ENCODE measurements at regions not wholly inside any gene's neighbourhood (a gene's known extent, or its start where the extent isn't known, plus 50 kb on each side); places are given as distances from the start of the nearest gene placed in this dataset.
"Not testable (repeated sequence)": the region's sequence is repeated elsewhere in the genome, so short reads cannot be mapped to it uniquely, and the experiment has no call there.

DNA sequence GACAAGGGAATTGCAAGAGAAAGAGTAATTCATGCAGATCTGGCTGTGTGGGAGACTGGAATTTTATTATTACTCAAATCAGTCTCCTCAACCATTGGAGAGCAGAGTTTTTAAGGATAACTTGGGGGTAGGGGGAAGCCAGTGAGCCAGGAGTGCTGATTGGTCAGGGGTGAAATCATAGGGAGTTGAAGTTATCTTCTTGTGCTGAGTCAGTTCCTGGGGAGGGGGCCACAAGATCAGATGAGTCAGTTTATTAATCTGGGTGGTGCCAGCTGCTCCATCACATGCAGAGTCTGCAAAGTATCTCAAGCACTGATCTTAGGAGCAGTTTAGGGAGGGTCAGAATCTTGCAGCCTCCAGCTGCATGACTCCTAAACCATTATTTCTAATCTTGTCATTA lies 191.8 kb upstream of the IGF1 start:
- not testable (repeated sequence) for DNase-seq (ENCODE audit: low read depth in 3 of 3, low spot score in 2 of 3)

DNA sequence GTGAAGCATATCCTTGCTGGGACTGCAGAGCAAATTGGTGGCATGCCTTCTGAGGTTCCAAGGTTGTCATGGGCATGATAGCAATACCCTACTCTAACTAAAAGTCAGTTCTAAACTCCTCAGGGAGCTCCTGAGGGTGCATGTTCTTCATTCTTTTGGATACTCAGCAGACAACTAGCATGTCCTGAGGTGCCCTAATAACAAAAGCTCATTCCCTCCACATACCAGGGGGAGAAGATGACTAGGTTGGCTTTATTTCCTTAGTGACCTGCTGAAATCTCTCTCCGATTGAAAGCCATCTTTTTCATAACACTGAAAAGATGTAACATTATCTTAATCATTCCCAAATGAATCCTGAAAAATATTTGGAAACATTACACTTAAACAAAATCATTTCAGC lies 188.7 kb upstream of the IGF1 start:
- no peak for DNase-seq (ENCODE audit: low read depth in 3 of 3, low spot score in 2 of 3)

DNA sequence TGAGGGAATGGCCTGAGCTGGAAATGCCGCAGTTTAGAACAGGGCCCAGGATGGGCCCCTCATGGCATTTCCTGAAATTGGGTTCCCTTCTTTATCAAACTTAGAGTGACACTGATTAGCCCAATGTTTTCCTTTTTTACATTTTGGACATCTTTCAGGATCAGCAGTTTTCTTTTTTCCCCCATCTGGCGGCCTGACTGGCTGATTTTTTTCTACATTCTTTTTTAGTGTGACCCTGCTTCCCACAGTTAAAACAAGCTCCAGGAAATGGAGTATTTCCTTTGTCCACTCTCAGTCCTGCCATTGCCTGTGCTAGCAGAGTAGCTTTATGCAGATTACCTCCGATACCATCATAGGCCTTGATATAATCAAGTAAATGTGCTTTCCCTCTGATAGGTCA lies 185.8 kb upstream of the IGF1 start:
- DNase-seq (ENCODE audit: low read depth in 3 of 3, low spot score in 2 of 3), result not testable (repeated sequence)

DNA sequence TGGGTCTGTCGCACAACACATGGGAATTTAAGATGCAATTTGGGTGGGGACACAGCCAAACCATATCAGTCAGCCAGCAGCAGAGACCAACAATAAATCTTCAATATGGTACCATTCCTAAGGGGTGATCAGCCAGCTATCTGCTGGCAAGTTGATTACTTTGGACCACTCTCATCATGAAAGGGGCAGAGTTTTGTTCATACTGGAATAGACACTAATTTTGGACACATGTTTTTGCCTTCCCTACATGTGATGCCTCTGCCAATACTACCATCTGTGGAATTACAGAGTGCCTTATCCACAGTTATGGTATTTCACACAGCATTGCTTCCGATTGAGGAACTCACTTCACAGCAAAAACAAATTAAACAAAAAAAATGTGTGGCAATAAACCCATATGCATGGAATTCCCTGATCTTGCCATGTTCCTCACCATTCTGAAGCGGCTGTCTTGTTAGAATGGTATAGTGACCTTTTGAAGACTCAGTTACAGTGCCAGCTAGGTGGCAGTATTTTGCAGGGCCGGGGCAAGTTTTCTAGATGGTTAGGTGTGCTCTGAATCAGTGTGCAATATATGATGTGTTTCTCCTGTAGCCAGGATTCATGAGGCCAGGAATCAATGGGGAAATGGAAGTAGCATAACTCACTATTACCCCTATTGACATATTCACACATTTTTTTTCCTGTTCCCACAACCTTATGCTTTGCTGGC lies 179.0 kb upstream of the IGF1 start:
- no peak for DNase-seq (ENCODE audit: low read depth in 3 of 3, low spot score in 2 of 3)

DNA sequence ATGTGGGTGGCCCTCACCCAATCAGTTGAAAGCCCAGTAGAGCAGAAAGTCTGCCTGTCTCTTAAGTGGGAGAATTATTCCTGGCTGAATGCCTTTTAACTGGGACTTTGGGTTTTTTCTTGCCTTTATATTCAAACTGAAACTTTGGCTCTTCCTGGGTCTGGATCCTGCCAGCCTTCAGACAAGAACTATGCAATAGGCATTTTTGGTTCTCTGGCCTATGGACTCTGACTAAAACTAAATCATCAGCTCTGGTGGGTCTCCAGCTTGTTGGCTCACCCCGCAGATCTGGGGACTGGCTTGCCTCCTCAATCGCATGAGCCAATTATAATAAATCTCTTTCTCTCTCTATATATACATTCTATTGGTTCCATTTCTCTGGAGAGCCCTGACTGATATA lies 173.0 kb upstream of the IGF1 start:
- DNase-seq (ENCODE audit: low read depth in 3 of 3, low spot score in 2 of 3), result no peak

DNA sequence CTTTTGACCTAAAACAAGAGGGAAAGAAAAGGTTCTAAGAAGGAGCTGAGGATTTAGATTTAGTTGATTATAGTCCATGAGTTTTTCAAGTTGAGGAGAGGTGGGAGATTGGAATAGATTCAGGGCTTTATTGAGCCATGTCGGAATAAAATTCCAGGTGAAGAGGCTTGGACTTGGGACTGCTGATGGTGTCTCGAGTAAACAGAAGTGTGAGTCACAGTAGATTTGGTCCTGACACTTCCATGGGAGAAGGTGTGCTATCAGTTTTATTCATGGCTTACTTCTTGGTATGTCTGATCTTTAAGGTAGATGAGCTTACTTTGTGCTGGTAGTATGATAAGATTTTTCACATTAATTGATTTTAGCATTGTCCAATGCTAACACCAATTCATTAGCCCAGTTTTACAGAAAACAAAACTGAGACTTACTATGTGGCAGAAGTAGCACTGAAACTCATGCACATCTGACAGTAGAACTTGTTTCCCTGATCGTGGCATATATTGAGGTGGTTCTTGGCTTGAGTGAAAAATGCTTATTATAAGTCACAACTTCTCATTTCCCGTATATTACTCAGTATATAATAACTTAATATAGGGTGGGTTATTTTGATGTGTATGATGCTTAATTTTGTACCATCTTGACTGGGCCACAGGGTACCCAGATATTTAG lies 172.4 kb upstream of the IGF1 start:
- no peak for DNase-seq (ENCODE audit: low read depth in 3 of 3, low spot score in 2 of 3)

DNA sequence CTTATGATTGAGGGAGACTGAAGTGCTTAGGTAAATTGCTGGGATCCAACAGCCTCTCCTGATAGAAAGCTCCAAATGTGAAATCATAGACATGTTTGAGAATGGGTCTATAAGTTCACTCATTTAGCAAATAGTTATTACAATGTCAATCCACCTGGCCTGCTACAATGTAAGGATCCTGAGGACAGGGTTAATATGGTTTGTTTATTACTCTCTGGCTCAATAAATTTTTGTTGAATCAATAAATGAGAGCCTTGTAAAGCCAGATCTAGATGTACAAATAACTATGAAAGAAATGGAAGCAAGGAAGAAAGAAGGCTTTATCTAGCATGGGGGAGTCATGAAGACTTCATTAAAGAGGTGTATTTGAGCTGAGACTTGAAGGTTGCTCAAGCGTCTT lies 165.6 kb upstream of the IGF1 start:
- no peak for DNase-seq (ENCODE audit: low read depth in 3 of 3, low spot score in 2 of 3)

DNA sequence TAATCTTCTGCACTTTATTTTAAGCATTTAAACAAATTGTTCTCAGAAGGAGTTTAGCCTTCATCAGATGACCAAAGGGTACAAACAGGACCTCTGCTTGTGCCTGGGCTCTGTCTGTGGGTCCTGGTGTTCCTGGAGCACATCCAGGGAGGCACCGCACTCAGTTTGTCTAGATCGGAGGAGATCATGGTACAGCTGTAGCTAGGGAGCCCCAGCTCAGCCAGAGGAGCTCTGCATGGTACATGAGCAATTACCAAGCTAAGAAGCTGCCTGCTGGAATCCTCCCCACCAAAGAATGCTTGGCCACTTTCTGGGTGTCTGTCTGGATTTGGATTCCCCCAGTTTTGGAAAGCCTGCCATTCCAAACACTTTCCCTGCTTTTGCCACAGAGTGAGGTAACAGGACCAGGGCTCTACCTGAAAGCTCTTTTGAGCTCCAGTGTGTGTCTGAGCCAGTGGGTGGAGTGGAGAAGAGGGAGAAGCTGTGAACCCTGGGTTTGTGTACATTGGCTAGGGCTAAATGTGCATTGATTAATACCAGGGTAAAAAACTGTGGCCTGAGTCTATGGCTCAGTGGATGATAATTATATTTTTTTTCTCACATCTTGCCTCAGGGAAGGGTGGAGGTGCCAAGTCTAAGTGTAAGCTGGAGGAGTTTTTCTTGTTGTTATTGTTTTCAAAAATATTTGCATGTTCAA lies 163.7 kb upstream of the IGF1 start:
- no peak for DNase-seq (ENCODE audit: low read depth in 3 of 3, low spot score in 2 of 3)

DNA sequence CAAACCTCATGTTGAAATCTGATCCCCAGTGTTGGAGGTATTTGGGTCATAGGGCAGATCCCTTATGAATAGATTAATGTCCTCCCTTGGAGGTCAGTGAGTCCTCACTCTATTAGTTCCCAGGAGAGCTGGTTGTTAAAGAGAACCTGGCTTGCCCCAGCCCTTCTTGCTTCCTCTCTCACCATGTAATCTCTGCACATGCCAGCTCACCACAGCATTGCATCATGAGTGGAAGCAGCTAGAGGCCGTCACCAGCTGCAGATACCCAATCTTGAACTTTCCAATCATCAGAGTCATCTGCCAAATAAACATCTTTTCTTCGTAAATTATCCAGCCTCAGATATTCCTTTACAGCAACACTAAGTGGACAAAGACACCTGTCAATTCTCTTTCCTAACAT lies 161.8 kb upstream of the IGF1 start:
- DNase-seq (ENCODE audit: low read depth in 3 of 3, low spot score in 2 of 3), result no peak

DNA sequence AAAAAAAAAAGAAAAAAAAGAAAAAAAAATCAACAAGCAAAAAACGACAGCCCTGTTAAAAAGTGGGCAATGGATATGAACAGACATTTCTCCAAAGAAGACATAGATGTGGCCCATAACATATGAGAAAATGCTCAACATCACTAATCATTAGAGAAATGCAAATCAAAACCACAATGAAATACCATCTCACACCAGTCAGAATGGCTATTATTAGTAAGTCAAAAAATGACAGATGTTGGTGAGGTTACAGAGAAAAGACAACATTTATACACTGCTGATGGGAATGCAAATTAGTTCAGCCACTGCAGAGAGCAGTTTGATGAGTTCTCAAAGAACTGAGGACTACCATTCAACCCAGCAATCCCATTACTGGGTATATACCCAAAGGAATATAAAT lies 160.3 kb upstream of the IGF1 start:
- not testable (repeated sequence) for DNase-seq (ENCODE audit: low read depth in 3 of 3, low spot score in 2 of 3)

DNA sequence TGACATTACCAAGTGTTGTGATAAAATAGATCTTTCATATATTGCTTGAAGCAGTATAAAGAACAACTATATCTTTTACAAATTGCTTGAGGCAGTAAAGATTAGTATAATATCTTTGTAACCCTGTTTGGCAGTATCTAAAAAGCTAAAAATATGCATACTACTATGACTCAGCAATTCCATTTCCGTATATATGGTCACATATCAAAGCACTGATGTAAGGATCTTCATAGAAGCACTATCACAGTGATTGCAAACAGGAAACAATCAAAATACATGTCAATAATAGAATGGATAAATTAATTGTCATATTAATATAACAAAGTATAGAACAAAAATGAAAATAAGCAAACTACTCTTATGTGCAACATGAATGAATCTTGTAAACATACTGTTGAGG lies 158.4 kb upstream of the IGF1 start:
- DNase-seq (ENCODE audit: low read depth in 3 of 3, low spot score in 2 of 3), result no peak

DNA sequence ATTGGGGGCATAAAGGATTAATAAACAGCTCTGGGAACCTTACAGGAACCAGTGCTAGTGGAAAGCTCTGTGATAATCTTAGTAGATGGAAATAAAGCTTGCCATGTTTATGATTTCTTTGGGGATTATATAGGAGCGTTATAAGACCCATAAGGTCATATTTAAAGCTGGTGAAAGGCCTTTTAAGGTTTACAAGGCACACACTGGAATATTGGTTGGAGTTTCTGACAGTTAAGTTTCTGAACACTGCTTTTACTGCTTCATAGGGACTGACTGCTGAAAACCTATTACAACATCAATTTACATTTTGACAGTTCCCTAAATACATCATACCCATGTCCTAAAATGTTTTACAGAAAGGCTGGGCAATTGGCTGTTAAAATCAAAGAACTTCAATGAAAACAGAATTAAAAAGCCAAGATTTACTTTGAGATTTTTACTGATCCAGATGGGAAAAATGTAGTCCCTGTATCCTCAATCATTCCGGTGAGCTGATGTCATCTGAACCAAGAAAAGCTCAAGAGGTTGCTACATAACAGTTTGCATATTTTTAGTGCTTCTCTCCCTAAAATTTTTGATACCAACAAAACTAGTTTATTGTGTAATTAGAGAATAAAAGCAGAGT lies 153.7 kb upstream of the IGF1 start:
- no peak for DNase-seq (ENCODE audit: low read depth in 3 of 3, low spot score in 2 of 3)

DNA sequence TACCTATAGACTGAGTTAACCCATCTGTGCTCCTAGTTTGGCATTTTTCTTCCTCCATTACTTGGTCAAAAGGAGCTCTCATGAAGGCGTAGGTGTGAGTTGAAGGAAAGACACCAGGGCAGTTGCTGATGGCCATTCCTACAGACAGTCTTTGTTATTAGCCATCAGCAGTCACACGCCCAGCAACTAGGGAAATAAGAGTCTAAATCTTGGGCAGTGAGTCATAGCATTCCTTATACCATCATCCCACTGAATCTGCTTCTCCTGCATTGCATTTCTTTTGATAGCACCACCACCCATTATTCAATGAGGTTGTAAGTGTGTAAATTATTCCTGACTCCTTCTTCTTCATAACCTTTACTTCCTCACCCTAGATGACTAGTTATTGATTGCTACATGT lies 150.9 kb upstream of the IGF1 start:
- no peak for DNase-seq (ENCODE audit: low read depth in 3 of 3, low spot score in 2 of 3)

DNA sequence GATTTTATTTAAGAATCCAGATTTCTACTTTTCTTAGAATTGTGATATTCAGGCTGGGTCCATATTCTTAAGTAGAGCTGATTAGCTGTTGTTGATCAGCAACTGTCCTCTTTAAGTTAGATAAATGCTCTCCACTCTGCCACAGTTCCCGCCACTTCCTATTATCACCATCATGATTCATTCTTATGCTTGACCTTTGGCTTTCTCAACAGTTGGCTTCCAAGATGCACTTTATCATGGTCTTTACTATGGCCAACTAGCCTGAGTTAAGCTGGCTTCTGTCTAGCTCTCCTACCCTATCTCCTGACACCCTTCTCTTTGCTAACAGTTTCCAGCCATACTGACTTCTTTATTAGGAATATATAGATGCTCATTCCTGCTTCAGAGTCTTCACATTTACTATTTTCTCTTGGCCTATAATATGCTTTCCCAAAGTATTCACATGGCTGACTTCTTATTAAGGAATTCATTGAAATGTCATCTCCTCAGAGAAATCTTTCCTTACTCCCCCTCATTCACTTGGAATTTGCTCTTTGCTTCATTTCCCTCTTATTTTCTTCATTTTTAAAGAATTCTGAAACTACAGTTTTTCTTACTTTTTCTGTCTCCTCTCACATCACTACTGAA lies 149.0 kb upstream of the IGF1 start:
- DNase-seq (ENCODE audit: low read depth in 3 of 3, low spot score in 2 of 3), result no peak

DNA sequence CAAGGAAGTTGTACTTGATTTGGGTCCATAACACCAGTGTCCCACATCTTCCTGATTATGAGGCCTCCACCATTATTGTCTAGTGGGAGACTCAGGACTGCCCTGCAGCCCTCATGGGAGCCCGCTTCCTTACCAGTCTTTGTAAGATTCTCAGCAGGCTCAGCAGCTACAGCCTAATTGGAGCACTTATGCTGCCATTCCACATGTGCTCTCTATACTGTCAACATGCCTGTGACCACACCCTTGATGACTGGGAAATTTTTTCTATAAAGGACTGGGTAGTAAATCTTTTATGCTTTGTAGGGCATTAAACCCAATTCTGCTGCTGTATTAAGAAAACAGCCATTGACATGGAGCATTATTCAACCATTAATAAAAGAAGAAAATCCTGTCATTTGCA lies 145.5 kb upstream of the IGF1 start:
- DNase-seq (ENCODE audit: low read depth in 3 of 3, low spot score in 2 of 3), result no peak

DNA sequence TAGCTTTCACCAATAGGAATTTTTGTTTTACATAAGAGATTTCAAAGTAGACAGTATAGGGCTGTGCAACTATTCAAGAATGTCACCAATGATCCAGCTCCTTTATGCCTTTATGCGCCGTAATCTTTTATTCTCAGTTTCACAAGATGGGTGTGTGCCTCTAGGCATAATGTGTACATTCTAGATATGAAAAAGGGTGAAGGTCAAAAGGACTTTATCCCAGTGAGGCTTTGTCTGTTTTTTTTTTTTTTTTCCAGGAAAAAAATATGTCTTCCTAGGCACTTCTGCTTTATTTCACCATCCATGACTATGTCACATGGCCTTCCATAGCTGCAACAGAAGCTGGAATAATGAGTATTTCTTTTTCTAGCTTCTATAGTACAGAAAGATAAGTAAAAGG lies 142.3 kb upstream of the IGF1 start:
- DNase-seq (ENCODE audit: low read depth in 3 of 3, low spot score in 2 of 3), result no peak

DNA sequence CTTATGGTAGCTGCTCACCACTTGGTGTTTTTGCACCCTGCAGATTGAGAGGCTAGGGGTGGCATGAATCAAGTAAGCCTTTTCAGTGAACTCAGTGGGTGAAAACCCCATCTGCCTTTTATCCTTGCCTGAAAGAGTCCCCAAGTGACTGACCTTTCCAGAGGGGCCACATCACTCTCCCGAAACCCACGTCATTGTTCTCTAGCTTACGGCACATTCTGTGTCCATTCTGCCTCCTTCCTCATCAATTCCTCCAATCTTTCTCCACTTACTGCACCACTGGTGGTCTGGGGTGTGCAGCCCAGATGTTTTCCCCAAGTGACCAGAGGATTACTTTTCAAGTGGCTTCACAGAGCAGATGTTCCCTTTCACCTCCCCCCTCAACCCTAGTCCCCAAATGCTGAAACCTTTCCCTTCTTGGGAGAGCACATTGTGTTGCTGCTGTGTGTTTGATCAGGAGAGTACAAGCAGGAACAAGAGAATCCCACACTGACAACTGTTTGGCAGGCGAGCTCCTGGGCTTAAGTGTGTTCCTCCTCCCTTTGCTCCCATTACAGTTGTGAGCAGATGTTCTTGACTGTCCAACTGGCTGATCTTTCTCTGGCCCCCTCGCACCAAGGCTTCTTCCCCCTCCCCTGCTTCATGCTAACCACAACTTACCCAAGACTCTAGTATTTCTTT lies 138.0 kb upstream of the IGF1 start:
- DNase-seq (ENCODE audit: low read depth in 3 of 3, low spot score in 2 of 3), result no peak

DNA sequence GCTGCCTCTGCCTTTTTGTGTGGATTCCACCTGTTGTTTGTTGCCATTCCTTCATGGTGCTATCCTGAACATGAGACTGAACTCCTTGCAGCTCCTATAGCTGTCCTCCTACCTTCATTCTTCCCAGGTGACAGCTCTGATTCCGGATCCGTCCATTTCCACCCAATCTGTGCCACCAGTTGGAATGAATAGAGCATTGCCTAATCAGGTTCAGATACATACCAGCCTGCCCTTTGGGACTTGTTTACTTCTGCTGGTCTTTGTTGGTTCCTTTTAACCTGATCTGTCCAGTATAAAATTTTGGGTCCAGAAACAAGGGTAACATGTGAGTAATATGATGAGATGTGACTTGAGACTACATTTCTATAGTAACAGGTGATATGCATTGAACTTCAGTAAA lies 136.3 kb upstream of the IGF1 start:
- DNase-seq (ENCODE audit: low read depth in 3 of 3, low spot score in 2 of 3), result no peak

DNA sequence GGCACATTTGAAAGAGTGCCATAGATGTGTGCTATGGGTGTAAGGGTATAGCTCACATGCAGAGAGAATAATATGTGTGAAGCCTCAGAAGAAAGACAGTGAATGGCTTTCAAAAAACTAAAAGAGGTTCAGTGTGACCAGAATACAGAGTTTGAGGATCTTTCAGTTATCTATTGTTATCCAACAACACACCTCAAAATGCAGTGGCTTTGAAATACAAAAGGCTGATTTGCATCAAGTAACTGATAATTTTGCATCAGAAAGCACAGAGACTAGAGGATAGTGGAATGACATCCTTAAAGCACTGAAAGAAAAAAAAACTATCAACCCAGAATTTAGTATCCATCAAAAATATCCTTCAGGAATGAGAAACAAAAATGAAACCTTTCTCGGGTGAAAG lies 131.6 kb upstream of the IGF1 start:
- no peak for DNase-seq (ENCODE audit: low read depth in 3 of 3, low spot score in 2 of 3)

DNA sequence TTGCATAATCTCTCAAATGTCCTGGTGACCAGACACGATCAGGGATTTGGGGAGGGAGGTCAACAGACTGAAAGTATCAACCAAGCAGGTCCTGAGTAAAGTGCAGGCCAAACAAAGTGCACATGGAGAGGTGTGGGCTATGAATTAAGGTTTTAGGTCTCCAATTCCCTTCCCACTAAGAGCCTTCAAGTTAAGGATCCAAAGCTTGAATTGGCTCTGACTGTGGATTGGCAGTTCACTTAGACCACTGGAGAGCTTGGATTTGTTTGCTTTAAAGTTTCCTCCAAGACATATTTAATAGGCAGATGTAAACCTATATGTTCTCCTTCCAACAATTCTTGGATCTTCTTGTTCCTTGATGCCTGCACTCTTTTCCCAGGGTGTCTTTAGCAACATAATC lies 129.6 kb upstream of the IGF1 start:
- DNase-seq (ENCODE audit: low read depth in 3 of 3, low spot score in 2 of 3), result no peak

DNA sequence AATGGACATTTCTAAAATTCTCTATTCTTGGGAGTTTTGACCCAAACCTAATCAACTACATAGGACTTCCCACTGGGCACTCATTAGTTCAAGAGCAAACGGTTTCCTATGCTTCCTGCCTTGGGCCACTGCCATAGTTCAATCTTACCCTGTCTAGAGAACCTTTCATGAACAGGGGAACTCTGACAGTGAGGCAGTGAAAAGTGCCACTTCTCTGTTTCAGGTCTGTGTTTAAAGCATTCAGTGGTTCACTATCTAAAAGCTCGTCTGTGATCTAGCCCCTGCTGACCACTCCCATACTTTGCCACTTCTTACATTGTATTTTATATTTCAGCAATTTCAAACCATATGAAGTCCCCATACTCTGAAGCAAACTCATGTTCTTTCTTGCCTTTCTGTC lies 122.7 kb upstream of the IGF1 start:
- DNase-seq (ENCODE audit: low read depth in 3 of 3, low spot score in 2 of 3), result no peak
